Testis (tissue), 2 donors: ENCODE measurements at regions not wholly inside any gene's neighbourhood (a gene's known extent, or its start where the extent isn't known, plus 50 kb on each side); places are given as distances from the start of the nearest gene placed in this dataset.

Experiments
- DNase-seq: peaks from one replicate; pipeline ENCODE4 v3.0.0-alpha.2; 2019
- H3K27ac ChIP-seq, 2 donors: fragments of 200-600 bp; sonication (generic); one replicate each; pipeline ENCODE4 v1.5.1; 2019
- H3K27me3 ChIP-seq: fragments of 200-600 bp; sonication (generic); one replicate; pipeline ENCODE4 v1.5.1; 2019
- H3K36me3 ChIP-seq: fragments of 200-600 bp; sonication (generic); one replicate; pipeline ENCODE4 v1.5.1; 2017; ENCODE audit warnings: low read depth; ENCODE audit errors: missing control alignments
- H3K4me1 ChIP-seq: fragments of 200-600 bp; sonication (generic); one replicate; pipeline ENCODE4 v1.5.1; 2019
- H3K4me3 ChIP-seq, 2 donors: fragments of 200-600 bp; sonication (generic); one replicate each; pipeline ENCODE4 v1.5.1; 2017 to 2019
- H3K9me3 ChIP-seq: fragments of 200-600 bp; sonication (generic); one replicate; pipeline ENCODE4 v1.5.1; 2017
- CTCF ChIP-seq, 3 experiments: fragments of 450-650 bp in 2 of 3; fragments of 200-600 bp in 1 of 3; sonication (generic) in 1 of 3; IDR thresholded peaks; one replicate each; pipeline ENCODE4 v1.5.1; 2016 to 2019; ENCODE audit warnings: antibody characterized with exemption in 3 of 3, mild to moderate bottlenecking in 2 of 3, moderate library complexity in 1 of 3
- POLR2A ChIP-seq: fragments of 450-650 bp; IDR thresholded peaks from one replicate; pipeline ENCODE4 v1.6.1; 2017; ENCODE audit warnings: antibody characterized with exemption, mild to moderate bottlenecking, moderate library complexity
- WGBS, 2 donors: methylation state at CpG; one replicate each; pipeline ENCODE4 v1.1.5; 2018; 5-methylcytosine and 5-hydroxymethylcytosine counted together
- intact Hi-C: fragments of 100-400 bp; cut with DNase I; formaldehyde crosslinking; loops from one replicate; pipeline ENCODE4 v1.15.1; 2023; ENCODE audit warnings: low total_unique reads

DNA sequence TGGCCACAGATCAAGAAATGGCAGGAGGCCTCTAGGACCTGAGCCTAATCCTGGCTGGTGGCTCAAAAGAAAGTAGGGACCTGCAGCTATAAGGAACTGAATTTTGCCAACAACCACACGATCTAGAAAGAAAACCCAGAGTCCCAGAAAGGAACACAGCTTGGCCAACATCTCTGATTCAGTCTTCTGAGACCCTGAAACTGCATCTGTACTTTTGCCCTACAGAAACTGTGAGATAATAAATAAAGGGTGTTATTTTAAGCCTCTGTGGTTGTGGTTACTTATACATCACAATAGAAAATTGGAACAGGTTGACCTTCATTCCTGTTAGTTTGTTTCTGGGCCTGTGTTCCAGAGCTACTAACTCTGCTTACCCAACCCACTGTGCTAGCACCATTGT, 356.8 kb upstream of the ST6GAL2 start:
- Histone ChIP-seq H3K27me3 (no peaks in the 10 kb centered on the region), H3K27ac (no peak overlapping the region), H3K4me3 (no peak overlapping the region), H3K36me3 (no peaks in the 10 kb centered on the region), H3K4me1 (no peaks in the 10 kb centered on the region), H3K9me3 (no peaks in the 10 kb centered on the region)
- no peak for DNase-seq
- intact Hi-C loops = no loop called here
- WGBS, 2 donors = 75 to 82% methylated on average over 1 of the region's 1 CpG
- TF ChIP-seq CTCF (IDR thresholded peaks at IDR 0.05) (no peak), POLR2A (no peak)

DNA sequence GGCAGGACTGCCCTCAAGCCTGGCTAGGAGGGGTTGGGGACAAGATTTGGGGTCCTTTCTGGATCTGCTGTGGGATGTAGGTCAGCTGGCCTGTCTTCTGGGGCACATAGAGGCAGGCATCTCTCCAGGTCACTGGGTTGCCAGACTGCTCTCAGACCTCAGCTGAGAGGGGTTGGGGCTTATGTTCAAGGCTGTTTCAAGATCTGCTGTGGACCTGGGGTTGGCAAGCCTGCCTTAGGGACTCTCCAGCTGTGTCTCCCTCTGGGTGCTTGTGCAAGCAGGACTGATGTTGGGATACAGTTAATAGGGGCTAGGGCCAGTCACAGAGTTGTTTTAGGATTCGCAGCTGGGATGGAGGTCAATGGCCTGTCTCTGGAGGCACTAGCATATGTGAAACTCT, 363.0 kb upstream of the ST6GAL2 start:
- Histone ChIP-seq H3K4me1 (no peaks in the 10 kb centered on the region), H3K36me3 (no peaks in the 10 kb centered on the region), H3K9me3 (no peaks in the 10 kb centered on the region), H3K27ac (no peak overlapping the region), H3K4me3 (no peak overlapping the region), H3K27me3 (no peaks in the 10 kb centered on the region)
- intact Hi-C loops = no loop called here
- 90 to 100% methylated on average over 1 of the region's 1 CpG for WGBS, 2 donors
- no peak for DNase-seq
- no peak for TF ChIP-seq POLR2A
- no peak for TF ChIP-seq CTCF (IDR thresholded peaks at IDR 0.05)

GRCh38 chr2:107255744-107256143, 369.8 kb upstream of the ST6GAL2 start:
- no peaks in the 10 kb centered on the region for H3K4me1 ChIP-seq
- no peak for DNase-seq
- no peaks in the 10 kb centered on the region for H3K9me3 ChIP-seq
- no peaks in the 10 kb centered on the region for H3K27me3 ChIP-seq
- H3K4me3 ChIP-seq = peak overlapping the region; percentile 7 to 21
- WGBS, 2 donors = 64 to 76% methylated on average over 9 to 14 of the region's 14 CpGs
- intact Hi-C loops = no loop called here
- no peak for TF ChIP-seq POLR2A
- TF ChIP-seq CTCF (IDR thresholded peaks at IDR 0.05) = no peak
- no peak overlapping the region for H3K27ac ChIP-seq
- no peaks in the 10 kb centered on the region for H3K36me3 ChIP-seq

DNA sequence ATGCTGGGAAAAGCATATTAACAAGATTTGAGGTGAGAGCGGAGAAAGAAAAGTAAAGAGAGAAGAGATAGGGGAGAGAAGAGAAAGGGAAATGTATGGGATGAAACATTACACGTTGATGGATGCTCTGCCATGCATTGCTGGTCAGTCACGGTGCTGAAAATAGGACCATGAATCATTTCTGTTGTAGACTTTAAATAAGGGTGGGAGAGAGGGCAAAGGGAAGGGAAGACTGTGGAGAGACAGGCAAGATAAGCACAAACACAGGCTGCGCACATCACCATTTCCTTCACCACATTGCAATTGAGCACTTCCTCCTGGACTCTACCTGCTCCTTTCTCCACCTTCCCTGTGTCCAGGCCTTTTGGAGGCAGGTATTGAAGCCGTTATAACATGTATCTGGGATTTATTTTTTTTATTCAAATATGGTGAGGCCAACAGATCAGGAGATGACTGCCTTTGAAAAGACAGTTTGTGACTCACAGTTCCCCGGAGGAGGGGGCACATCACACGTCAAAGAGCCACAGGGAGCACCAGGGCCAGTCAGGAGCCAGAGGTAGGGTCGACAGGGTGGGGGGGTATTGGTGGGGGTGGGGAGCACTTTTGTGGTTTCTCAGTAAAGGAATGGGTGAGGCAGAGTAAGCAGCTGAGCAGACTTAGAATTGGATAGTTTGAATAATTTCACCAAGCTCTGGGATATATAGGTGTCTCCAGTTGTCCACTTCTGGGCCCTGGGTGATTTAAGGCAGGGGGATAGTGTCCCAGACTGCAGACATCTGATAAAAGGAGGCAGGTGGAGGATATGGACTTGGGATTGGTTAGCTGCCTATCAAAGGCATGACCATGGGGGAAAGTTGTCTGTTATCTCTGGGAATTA, 372.8 kb upstream of the ST6GAL2 start:
- 60 to 71% methylated on average over 8 of the region's 8 CpGs for WGBS, 2 donors
- intact Hi-C loops = no loop called here
- Histone ChIP-seq H3K36me3 (no peaks in the 10 kb centered on the region), H3K4me3 (no peak overlapping the region), H3K27ac (no peak overlapping the region), H3K4me1 (no peaks in the 10 kb centered on the region), H3K9me3 (no peaks in the 10 kb centered on the region), H3K27me3 (no peaks in the 10 kb centered on the region)
- DNase-seq = no peak
- TF ChIP-seq CTCF (IDR thresholded peaks at IDR 0.05) = no peak
- TF ChIP-seq POLR2A = no peak
